GM19023 (cell line): ENCODE measurements at regions not wholly inside any gene's neighbourhood (a gene's known extent, or its start where the extent isn't known, plus 50 kb on each side); places are given as distances from the start of the nearest gene placed in this dataset.

Experiments
- ATAC-seq: cut with Tn5 transposase; IDR thresholded peaks from one replicate; pipeline ENCODE4 v1.9.1; 2021; ENCODE audit warnings: mild to moderate bottlenecking, moderate library complexity; ENCODE audit not compliant: unreplicated experiment

GRCh38 chr9:13719446-13719845 is 440.0 kb upstream of the MPDZ start:
- ATAC-seq, result no peak

- ATAC-seq, result no peak
Observed at GRCh38 chr9:13718539-13718938, 439.0 kb upstream of the MPDZ start.

GRCh38 chr9:13718086-13718485 is 438.6 kb upstream of the MPDZ start:
- no peak for ATAC-seq

- ATAC-seq, result no peak
Observed at GRCh38 chr9:13717322-13718054, 438.0 kb upstream of the MPDZ start.

- no peak for ATAC-seq
Observed at GRCh38 chr9:13716601-13717321, 437.3 kb upstream of the MPDZ start.

GRCh38 chr9:13716090-13716489 is 436.6 kb upstream of the MPDZ start:
- ATAC-seq, result no peak

GRCh38 chr9:13715430-13715829 is 435.9 kb upstream of the MPDZ start:
- ATAC-seq, result no peak

- no peak for ATAC-seq
Observed at GRCh38 chr9:13707612-13708576, 428.4 kb upstream of the MPDZ start.

GRCh38 chr9:13705918-13706317 is 426.4 kb upstream of the MPDZ start:
- no peak for ATAC-seq

- ATAC-seq, result no peak
Observed at GRCh38 chr9:13705373-13705772, 425.9 kb upstream of the MPDZ start.

- no peak for ATAC-seq
Observed at GRCh38 chr9:13690595-13690994, 411.1 kb upstream of the MPDZ start.

- ATAC-seq, result no peak
Observed at GRCh38 chr9:13689925-13690324, 410.4 kb upstream of the MPDZ start.

- no peak for ATAC-seq
Observed at GRCh38 chr9:13688990-13689600, 409.6 kb upstream of the MPDZ start.

- no peak for ATAC-seq
Observed at GRCh38 chr9:13688223-13688989, 408.9 kb upstream of the MPDZ start.

GRCh38 chr9:13684656-13685055 is 405.2 kb upstream of the MPDZ start:
- ATAC-seq, result no peak

GRCh38 chr9:13677801-13678200 is 398.3 kb upstream of the MPDZ start:
- ATAC-seq, result no peak

- ATAC-seq, result no peak
Observed at GRCh38 chr9:13675638-13676000, 396.1 kb upstream of the MPDZ start.

- no peak for ATAC-seq
Observed at GRCh38 chr9:13674926-13675637, 395.6 kb upstream of the MPDZ start.

- ATAC-seq, result no peak
Observed at GRCh38 chr9:13673348-13673747, 393.9 kb upstream of the MPDZ start.
